ENCODE measurements at regions not wholly inside any gene's neighbourhood (a gene's known extent, or its start where the extent isn't known, plus 50 kb on each side); places are given as distances from the start of the nearest gene placed in this dataset.

DNA sequence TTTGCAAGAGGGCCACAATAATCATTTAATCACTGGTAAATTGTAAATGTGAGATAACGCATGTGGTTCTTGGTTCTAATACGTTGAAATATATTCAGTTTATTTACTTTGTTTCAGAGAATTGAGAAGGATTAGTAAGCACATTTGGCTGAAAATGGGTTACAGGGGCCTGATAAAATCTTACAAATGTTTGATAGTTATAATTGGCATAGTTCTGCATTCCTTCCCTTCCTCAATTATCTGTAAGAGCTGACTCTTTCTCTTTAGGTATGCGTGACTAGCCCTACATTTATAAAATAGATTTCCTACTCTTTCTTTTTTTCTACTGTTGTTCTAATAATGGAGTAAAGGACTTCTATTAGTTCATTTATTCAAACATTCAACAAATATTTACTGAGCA is 685.2 kb downstream of the NUP35 start:
- H3K4me3 ChIP-seq (ENCODE audit: low read depth, low read length): no peak overlapping the region
- TF ChIP-seq, protein P1, sequence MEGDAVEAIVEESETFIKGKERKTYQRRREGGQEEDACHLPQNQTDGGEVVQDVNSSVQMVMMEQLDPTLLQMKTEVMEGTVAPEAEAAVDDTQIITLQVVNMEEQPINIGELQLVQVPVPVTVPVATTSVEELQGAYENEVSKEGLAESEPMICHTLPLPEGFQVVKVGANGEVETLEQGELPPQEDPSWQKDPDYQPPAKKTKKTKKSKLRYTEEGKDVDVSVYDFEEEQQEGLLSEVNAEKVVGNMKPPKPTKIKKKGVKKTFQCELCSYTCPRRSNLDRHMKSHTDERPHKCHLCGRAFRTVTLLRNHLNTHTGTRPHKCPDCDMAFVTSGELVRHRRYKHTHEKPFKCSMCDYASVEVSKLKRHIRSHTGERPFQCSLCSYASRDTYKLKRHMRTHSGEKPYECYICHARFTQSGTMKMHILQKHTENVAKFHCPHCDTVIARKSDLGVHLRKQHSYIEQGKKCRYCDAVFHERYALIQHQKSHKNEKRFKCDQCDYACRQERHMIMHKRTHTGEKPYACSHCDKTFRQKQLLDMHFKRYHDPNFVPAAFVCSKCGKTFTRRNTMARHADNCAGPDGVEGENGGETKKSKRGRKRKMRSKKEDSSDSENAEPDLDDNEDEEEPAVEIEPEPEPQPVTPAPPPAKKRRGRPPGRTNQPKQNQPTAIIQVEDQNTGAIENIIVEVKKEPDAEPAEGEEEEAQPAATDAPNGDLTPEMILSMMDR (IDR thresholded peaks at IDR 0.05; ENCODE audit: low read depth, low read length): no peak
- in situ Hi-C loops (cut with HindIII; ENCODE audit: low sequenced_read_pairs): no loop called here
- no peak for DNase-seq (ENCODE audit: low read depth, low spot score)

DNA sequence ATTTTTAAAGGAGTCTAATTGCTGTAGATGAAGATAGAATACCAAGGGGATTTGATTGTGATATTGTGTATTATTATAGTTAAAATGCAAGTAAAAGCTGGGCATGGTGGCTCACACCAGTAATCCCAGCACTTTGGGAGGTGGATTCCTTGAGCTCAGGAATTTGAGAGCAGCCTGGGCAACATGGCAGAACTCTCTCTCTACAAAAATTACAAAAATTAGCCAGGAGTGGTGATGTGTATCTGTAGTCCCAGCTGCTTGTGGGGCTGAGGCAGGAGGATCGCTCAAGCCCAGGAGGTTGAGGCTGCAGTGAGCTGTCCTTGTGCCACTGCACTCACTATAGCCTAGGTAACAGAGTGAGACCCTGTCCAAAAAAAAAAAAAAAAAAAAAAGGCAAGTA is 687.0 kb downstream of the NUP35 start:
- TF ChIP-seq, protein P1 (IDR thresholded peaks at IDR 0.05; ENCODE audit: low read depth, low read length): no peak
- in situ Hi-C loops (cut with HindIII; ENCODE audit: low sequenced_read_pairs): no loop called here
- H3K4me3 ChIP-seq (ENCODE audit: low read depth, low read length): no peak overlapping the region
- DNase-seq (ENCODE audit: low read depth, low spot score): no peak

DNA sequence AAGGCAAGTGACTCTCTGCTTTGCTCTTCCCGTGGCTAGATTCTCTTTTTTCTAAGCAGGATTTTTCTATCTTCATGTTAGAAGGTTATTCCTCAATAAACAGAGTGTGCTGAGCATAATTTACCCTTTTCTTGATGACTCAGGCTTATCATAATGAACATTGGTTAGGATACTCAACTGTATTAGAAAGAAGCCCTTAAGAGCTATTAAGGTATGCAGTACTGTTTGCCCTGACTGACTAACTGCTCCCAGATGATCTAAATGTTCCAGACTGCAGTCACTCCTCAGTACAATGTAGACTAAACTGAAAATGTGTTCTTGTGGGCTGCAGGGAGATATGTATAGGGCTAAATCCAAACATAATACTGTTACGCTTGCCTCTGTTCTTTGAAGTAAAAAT is 687.8 kb downstream of the NUP35 start:
- DNase-seq (ENCODE audit: low read depth, low spot score): peak; percentile 58
- TF ChIP-seq, protein P1 (IDR thresholded peaks at IDR 0.05; ENCODE audit: low read depth, low read length): no peak
- in situ Hi-C loops (cut with HindIII; ENCODE audit: low sequenced_read_pairs): no loop called here
- H3K4me3 ChIP-seq (ENCODE audit: low read depth, low read length): no peak overlapping the region

DNA sequence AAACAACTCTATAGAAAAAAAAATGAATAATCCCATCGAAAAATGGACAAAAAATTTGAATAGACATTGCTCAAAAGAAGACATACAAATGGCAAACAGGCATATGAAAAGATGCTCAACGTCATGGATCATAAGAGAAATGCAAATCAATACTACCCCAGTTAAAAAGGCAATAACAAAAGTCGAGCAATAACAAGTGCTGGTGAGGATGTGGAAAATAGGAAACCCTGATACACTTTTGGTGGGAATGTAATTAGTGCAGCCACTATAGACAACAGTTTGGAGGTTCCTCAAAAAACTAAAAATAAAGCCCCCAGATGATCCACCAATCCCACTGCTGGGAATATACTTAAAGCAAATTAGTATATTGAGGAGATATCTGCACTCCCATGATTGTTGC is 701.5 kb downstream of the NUP35 start:
- in situ Hi-C loops (cut with HindIII; ENCODE audit: low sequenced_read_pairs): no loop called here
- H3K4me3 ChIP-seq (ENCODE audit: low read depth, low read length): no peak overlapping the region
- TF ChIP-seq, protein P1 (IDR thresholded peaks at IDR 0.05; ENCODE audit: low read depth, low read length): no peak
- no peak for DNase-seq (ENCODE audit: low read depth, low spot score)

DNA sequence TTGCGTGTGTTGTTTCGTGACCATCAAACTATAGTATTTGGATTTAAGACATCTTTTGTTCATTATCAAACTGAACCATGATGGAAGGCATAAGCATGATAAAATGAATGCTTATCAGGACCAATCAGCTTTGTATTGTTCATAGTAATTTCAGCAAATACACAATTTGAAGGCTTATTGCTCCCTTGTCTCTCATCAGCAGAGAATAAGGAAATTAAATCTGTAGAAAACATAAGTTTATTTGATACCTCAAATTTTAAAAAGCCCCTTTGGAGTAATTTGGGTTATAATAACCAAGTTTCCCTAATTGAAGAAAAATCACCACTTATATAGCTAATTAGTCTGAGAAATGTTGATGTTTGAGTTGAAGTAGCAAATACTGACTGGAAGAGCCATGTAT is 705.7 kb downstream of the NUP35 start:
- TF ChIP-seq, protein P1 (IDR thresholded peaks at IDR 0.05; ENCODE audit: low read depth, low read length): no peak
- DNase-seq (ENCODE audit: low read depth, low spot score): no peak
- in situ Hi-C loops (cut with HindIII; ENCODE audit: low sequenced_read_pairs): no loop called here

DNA sequence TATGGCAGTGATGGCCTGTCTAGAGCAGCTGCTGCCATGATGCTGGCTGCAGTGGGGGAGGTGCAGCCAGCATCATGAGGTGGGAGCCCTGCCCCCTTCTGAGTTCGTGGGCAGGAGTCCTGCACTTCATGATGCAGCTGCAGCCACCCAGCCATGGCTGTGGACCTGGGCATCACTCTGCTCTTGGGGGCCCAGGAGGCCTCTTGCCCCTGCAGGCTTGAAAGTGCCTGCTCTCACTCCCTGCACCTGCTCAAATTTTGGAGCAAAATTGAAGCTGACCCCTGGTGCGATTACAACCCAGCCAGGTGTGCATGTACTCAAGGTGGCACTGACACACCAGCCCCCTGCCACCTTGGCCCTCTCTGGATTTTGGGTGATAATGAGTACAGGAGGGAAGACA is 712.9 kb downstream of the NUP35 start:
- H3K4me3 ChIP-seq (ENCODE audit: low read depth, low read length): no peak overlapping the region
- in situ Hi-C loops (cut with HindIII; ENCODE audit: low sequenced_read_pairs): no loop called here
- TF ChIP-seq, protein P1 (IDR thresholded peaks at IDR 0.05; ENCODE audit: low read depth, low read length): no peak
- no peak for DNase-seq (ENCODE audit: low read depth, low spot score)

More for the DNA sequence above, 705.7 kb downstream of the NUP35 start:
- H3K4me3 ChIP-seq (ENCODE audit: low read depth, low read length): no peak overlapping the region

DNA sequence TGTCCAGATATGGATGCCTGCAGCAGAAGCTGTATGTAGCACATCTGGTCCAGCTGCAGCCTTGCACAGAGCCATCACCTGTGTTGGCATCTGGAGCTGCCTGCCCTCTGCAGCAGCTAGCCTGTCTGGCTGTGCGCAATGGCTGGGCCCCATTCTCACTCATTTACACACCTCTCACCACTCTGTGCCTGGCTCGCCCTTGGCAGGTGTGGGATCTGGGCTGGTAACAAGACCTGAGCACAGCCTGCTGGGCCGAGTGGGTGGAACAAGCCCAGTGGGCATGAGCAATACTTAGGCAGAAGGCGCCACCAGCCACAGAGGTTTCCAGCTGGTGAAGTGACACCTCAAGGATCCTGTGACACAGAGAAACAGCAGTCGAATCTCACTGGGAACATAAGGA is 714.1 kb downstream of the NUP35 start:
- TF ChIP-seq, protein P1 (IDR thresholded peaks at IDR 0.05; ENCODE audit: low read depth, low read length): no peak
- in situ Hi-C loops (cut with HindIII; ENCODE audit: low sequenced_read_pairs): no loop called here
- H3K4me3 ChIP-seq (ENCODE audit: low read depth, low read length): no peak overlapping the region
- no peak for DNase-seq (ENCODE audit: low read depth, low spot score)
